Peyer's patch (tissue), 4 donors: ENCODE measurements at regions not wholly inside any gene's neighbourhood (a gene's known extent, or its start where the extent isn't known, plus 50 kb on each side); places are given as distances from the start of the nearest gene placed in this dataset.

Experiments used
- DNase-seq, 3 donors: peaks; one replicate each; pipeline ENCODE4 v3.0.0-alpha.2; 2017 to 2019
- H3K27ac ChIP-seq, 4 donors: fragments of 200-600 bp; sonication (generic); one replicate each; pipeline ENCODE4 v1.5.1; 2016 to 2019
- H3K27me3 ChIP-seq, 2 donors: fragments of 200-600 bp; sonication (generic); one replicate each; pipeline ENCODE4 v1.5.1; 2019
- H3K36me3 ChIP-seq, 3 donors: fragments of 200-600 bp; sonication (generic); one replicate each; pipeline ENCODE4 v1.5.1; 2016 to 2019
- H3K4me1 ChIP-seq, 4 donors: fragments of 200-600 bp; sonication (generic); one replicate each; pipeline ENCODE4 v1.5.1; 2016 to 2019
- H3K4me3 ChIP-seq, 4 donors: fragments of 200-600 bp; sonication (generic); 1 replicate in 3 of 4; 2 replicates in 1 of 4; pipeline ENCODE4 v1.5.1; 2016 to 2019; ENCODE audit warnings: mild to moderate bottlenecking in 1 of 4
- H3K9me3 ChIP-seq, 4 donors: fragments of 200-600 bp; sonication (generic); one replicate each; pipeline ENCODE4 v1.5.1; 2016 to 2019; ENCODE audit warnings: mild to moderate bottlenecking in 1 of 4
- CTCF ChIP-seq, 6 experiments: fragments of 450-650 bp in 4 of 6; fragments of 200-600 bp in 2 of 6; sonication (generic) in 1 of 6; IDR thresholded peaks; one replicate each; pipeline ENCODE4 v1.5.1; 2017 to 2019; ENCODE audit warnings: antibody characterized with exemption in 6 of 6, mild to moderate bottlenecking in 3 of 6, moderate library complexity in 1 of 6
- POLR2A ChIP-seq, 2 donors: fragments of 450-650 bp; IDR thresholded peaks; one replicate each; pipeline ENCODE4 v1.5.1; 2017; ENCODE audit warnings: antibody characterized with exemption in 2 of 2, mild to moderate bottlenecking in 2 of 2, moderate library complexity in 2 of 2

- H3K36me3 ChIP-seq, result no peaks in the 10 kb centered on the region
- H3K4me3 ChIP-seq, result no peak overlapping the region
- no peak overlapping the region for H3K27ac ChIP-seq
- no peaks in the 10 kb centered on the region for H3K9me3 ChIP-seq
- no peak for DNase-seq
- H3K4me1 ChIP-seq, result no peaks in the 10 kb centered on the region
- H3K27me3 ChIP-seq, result no peaks in the 10 kb centered on the region
- TF ChIP-seq CTCF (IDR thresholded peaks at IDR 0.05), result no peak
- TF ChIP-seq POLR2A (IDR thresholded peaks at IDR 0.05), result no peak
Observed at GRCh38 chr9:12930906-12931305, 156.1 kb downstream of the LURAP1L start.

- Histone ChIP-seq H3K4me3 (no peak overlapping the region), H3K9me3 (no peaks in the 10 kb centered on the region), H3K4me1 (no peaks in the 10 kb centered on the region), H3K27me3 (no peaks in the 10 kb centered on the region), H3K27ac (no peak overlapping the region), H3K36me3 (no peaks in the 10 kb centered on the region)
- TF ChIP-seq CTCF (IDR thresholded peaks at IDR 0.05), result no peak
- no peak for TF ChIP-seq POLR2A (IDR thresholded peaks at IDR 0.05)
- DNase-seq, result no peak
Observed at GRCh38 chr9:12933957-12934356, 159.1 kb downstream of the LURAP1L start.

GRCh38 chr9:12934545-12935272 lies 159.9 kb downstream of the LURAP1L start:
- Histone ChIP-seq H3K27ac (no peak overlapping the region), H3K9me3 (no peaks in the 10 kb centered on the region), H3K4me3 (no peak overlapping the region)

GRCh38 chr9:12935714-12936113 lies 160.9 kb downstream of the LURAP1L start:
- no peak overlapping the region for H3K4me3 ChIP-seq
- no peaks in the 10 kb centered on the region for H3K4me1 ChIP-seq
- no peaks in the 10 kb centered on the region for H3K27me3 ChIP-seq
- H3K36me3 ChIP-seq, result no peaks in the 10 kb centered on the region
- H3K27ac ChIP-seq, result no peak overlapping the region
- no peak for DNase-seq
- no peaks in the 10 kb centered on the region for H3K9me3 ChIP-seq
- no peak for TF ChIP-seq CTCF (IDR thresholded peaks at IDR 0.05)
- TF ChIP-seq POLR2A (IDR thresholded peaks at IDR 0.05), result no peak

More at GRCh38 chr9:12934545-12935272, 159.9 kb downstream of the LURAP1L start:
- DNase-seq, result no peak
- Histone ChIP-seq H3K36me3 (no peaks in the 10 kb centered on the region), H3K27me3 (no peaks in the 10 kb centered on the region), H3K4me1 (no peaks in the 10 kb centered on the region)
- TF ChIP-seq CTCF (IDR thresholded peaks at IDR 0.05), result no peak
- no peak for TF ChIP-seq POLR2A (IDR thresholded peaks at IDR 0.05)

- Histone ChIP-seq H3K4me1 (no peaks in the 10 kb centered on the region), H3K9me3 (no peaks in the 10 kb centered on the region), H3K36me3 (no peaks in the 10 kb centered on the region), H3K27me3 (no peaks in the 10 kb centered on the region), H3K4me3 (no peak overlapping the region), H3K27ac (no peak overlapping the region)
- no peak for DNase-seq
- TF ChIP-seq POLR2A (IDR thresholded peaks at IDR 0.05), result no peak
- no peak for TF ChIP-seq CTCF (IDR thresholded peaks at IDR 0.05)
Observed at GRCh38 chr9:12954441-12954840, 179.6 kb downstream of the LURAP1L start.
